ENCODE measurements at regions not wholly inside any gene's neighbourhood (a gene's known extent, or its start where the extent isn't known, plus 50 kb on each side); places are given as distances from the start of the nearest gene placed in this dataset.
"Not testable (repeated sequence)": the region's sequence is repeated elsewhere in the genome, so short reads cannot be mapped to it uniquely, and the experiment has no call there.

DNA sequence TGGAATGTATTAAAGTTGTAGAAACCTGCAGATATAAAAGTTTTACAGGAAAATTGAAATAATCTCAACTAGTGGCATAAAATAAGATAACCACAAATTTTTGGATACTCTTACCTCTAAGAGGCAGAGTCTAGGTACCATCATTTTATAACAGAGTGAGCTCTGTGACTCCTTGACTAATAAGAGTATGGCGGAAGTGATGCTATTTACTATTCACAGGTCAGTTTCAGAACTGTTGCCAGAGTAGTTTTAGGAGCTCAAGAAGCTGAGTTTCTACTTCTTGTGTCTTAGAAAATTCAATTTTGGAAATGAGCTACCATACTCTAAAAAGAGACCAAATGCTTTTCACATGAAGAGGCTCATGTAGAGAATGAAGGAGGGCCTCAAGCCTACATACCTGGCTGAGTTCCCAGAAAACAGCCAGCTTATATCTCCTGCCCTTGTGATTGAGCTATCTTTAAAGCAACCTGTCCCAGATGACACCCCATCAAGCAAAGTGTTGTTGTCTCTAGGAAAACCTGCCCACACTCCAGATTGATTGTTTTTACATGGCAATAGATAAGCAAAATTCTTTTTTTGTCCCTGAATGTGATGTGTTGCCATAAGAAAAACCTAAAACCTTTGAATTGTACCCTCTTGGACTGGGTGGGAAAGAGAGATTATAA, 712.8 kb upstream of the CNTN5 start:
- BruUV-seq (replicated peaks) = no TSS peak

GRCh38 chr11:98330306-98330705, 690.4 kb upstream of the CNTN5 start:
- BruUV-seq (replicated peaks); intact Hi-C loops (cut with micrococcal nuclease; ENCODE audit: unreplicated experiment); H3K4me3 ChIP-seq (ENCODE audit: low read depth, low read length, poor library complexity, severe bottlenecking); H3K27ac ChIP-seq (ENCODE audit: low read depth, low read length, poor library complexity, severe bottlenecking); DNase-seq (ENCODE audit: low spot score); H3K9me3 ChIP-seq (ENCODE audit: low read depth, low read length, poor library complexity, severe bottlenecking); POLR2A ChIA-PET (ENCODE audit: low non-redundant PET); H3K27me3 ChIP-seq (replicated peaks; ENCODE audit: insufficient read depth, low read depth, low read length, poor library complexity); H3K4me1 ChIP-seq (ENCODE audit: insufficient read depth, low read length, poor library complexity, severe bottlenecking); CTCF ChIA-PET; H3K36me3 ChIP-seq (ENCODE audit: insufficient read depth, low read length, poor library complexity, severe bottlenecking): not testable (repeated sequence)

More for the DNA sequence above, 712.8 kb upstream of the CNTN5 start:
- Histone ChIP-seq H3K27ac (ENCODE audit: low read depth, low read length, poor library complexity, severe bottlenecking) (no peak overlapping the region), H3K9me3 (ENCODE audit: low read depth, low read length, poor library complexity, severe bottlenecking) (no peaks in the 10 kb centered on the region), H3K4me3 (ENCODE audit: low read depth, low read length, poor library complexity, severe bottlenecking) (no peak overlapping the region), H3K36me3 (ENCODE audit: insufficient read depth, low read length, poor library complexity, severe bottlenecking) (no peaks in the 10 kb centered on the region), H3K27me3 (replicated peaks; ENCODE audit: insufficient read depth, low read depth, low read length, poor library complexity) (no peaks in the 10 kb centered on the region), H3K4me1 (ENCODE audit: insufficient read depth, low read length, poor library complexity, severe bottlenecking) (no peaks in the 10 kb centered on the region)
- no peak for DNase-seq (ENCODE audit: low spot score)
- ChIA-PET CTCF (no interaction called here), POLR2A (ENCODE audit: low non-redundant PET) (interaction anchor here (0.7 kb wide), 1 partner anchor 311 kb away, joined by 3 read pairs; no protein-coding TSS in a partner anchor)
- no peak for TF ChIP-seq EZH2 (IDR thresholded peaks at IDR 0.05; ENCODE audit: borderline replicate concordance, low read depth, low read length, poor library complexity, severe bottlenecking)
- TF ChIP-seq, protein P1, sequence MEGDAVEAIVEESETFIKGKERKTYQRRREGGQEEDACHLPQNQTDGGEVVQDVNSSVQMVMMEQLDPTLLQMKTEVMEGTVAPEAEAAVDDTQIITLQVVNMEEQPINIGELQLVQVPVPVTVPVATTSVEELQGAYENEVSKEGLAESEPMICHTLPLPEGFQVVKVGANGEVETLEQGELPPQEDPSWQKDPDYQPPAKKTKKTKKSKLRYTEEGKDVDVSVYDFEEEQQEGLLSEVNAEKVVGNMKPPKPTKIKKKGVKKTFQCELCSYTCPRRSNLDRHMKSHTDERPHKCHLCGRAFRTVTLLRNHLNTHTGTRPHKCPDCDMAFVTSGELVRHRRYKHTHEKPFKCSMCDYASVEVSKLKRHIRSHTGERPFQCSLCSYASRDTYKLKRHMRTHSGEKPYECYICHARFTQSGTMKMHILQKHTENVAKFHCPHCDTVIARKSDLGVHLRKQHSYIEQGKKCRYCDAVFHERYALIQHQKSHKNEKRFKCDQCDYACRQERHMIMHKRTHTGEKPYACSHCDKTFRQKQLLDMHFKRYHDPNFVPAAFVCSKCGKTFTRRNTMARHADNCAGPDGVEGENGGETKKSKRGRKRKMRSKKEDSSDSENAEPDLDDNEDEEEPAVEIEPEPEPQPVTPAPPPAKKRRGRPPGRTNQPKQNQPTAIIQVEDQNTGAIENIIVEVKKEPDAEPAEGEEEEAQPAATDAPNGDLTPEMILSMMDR (conservative IDR thresholded peaks at IDR 0.05; ENCODE audit: low read depth, low read length) = no peak
- intact Hi-C loops (cut with micrococcal nuclease; ENCODE audit: unreplicated experiment) = no loop called here

GRCh38 chr11:98358551-98358950, 662.2 kb upstream of the CNTN5 start:
- Histone ChIP-seq H3K4me1 (ENCODE audit: insufficient read depth, low read length, poor library complexity, severe bottlenecking) (no peaks in the 10 kb centered on the region), H3K27ac (ENCODE audit: low read depth, low read length, poor library complexity, severe bottlenecking) (no peak overlapping the region), H3K36me3 (ENCODE audit: insufficient read depth, low read length, poor library complexity, severe bottlenecking) (no peaks in the 10 kb centered on the region), H3K9me3 (ENCODE audit: low read depth, low read length, poor library complexity, severe bottlenecking) (peaks cover 3% of the 10 kb centered on the region), H3K4me3 (ENCODE audit: low read depth, low read length, poor library complexity, severe bottlenecking) (no peak overlapping the region), H3K27me3 (replicated peaks; ENCODE audit: insufficient read depth, low read depth, low read length, poor library complexity) (no peaks in the 10 kb centered on the region)
- POLR2A ChIA-PET (ENCODE audit: low non-redundant PET) = no interaction called here
- TF ChIP-seq, protein P1 (conservative IDR thresholded peaks at IDR 0.05; ENCODE audit: low read depth, low read length) = no peak
- no peak for TF ChIP-seq EZH2 (IDR thresholded peaks at IDR 0.05; ENCODE audit: borderline replicate concordance, low read depth, low read length, poor library complexity, severe bottlenecking)
- CTCF ChIA-PET = no interaction called here
- BruUV-seq (replicated peaks) = no TSS peak
- intact Hi-C loops (cut with micrococcal nuclease; ENCODE audit: unreplicated experiment) = no loop called here
- no peak for DNase-seq (ENCODE audit: low spot score)

DNA sequence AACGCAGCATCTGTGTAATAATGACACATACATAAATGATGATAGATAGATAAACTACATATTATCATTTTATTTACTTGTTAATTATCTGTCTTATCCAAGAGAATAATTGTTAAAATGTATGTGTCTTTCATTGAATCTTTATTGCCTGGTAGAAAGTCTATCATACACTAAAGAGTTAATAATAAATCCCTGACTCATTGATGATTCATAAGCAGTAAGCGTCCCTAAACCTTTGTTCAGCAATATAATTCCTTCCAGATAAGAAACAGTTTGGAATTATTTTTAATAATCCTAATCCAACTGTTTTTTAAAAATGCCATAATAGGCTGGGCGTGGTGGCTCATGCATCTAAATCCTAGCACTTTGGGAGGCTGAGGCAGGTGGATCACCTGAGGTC, 655.6 kb upstream of the CNTN5 start:
- ChIA-PET CTCF (no interaction called here), POLR2A (ENCODE audit: low non-redundant PET) (no interaction called here)
- no TSS peak for BruUV-seq (replicated peaks)
- no peak for DNase-seq (ENCODE audit: low spot score)
- no peaks in the 10 kb centered on the region for H3K4me1 ChIP-seq (ENCODE audit: insufficient read depth, low read length, poor library complexity, severe bottlenecking)
- H3K36me3 ChIP-seq (ENCODE audit: insufficient read depth, low read length, poor library complexity, severe bottlenecking) = no peaks in the 10 kb centered on the region
- intact Hi-C loops (cut with micrococcal nuclease; ENCODE audit: unreplicated experiment) = no loop called here
- TF ChIP-seq, protein P1 (conservative IDR thresholded peaks at IDR 0.05; ENCODE audit: low read depth, low read length) = no peak
- TF ChIP-seq EZH2 (IDR thresholded peaks at IDR 0.05; ENCODE audit: borderline replicate concordance, low read depth, low read length, poor library complexity, severe bottlenecking) = no peak
- no peak overlapping the region for H3K27ac ChIP-seq (ENCODE audit: low read depth, low read length, poor library complexity, severe bottlenecking)
- no peak overlapping the region for H3K4me3 ChIP-seq (ENCODE audit: low read depth, low read length, poor library complexity, severe bottlenecking)
- no peaks in the 10 kb centered on the region for H3K9me3 ChIP-seq (ENCODE audit: low read depth, low read length, poor library complexity, severe bottlenecking)
- H3K27me3 ChIP-seq (replicated peaks; ENCODE audit: insufficient read depth, low read depth, low read length, poor library complexity) = no peaks in the 10 kb centered on the region

Data from A673 (cell line).